Pancreas (tissue), 10 donors: ENCODE measurements at regions not wholly inside any gene's neighbourhood (a gene's known extent, or its start where the extent isn't known, plus 50 kb on each side); places are given as distances from the start of the nearest gene placed in this dataset.
A peak's percentile ranks its signal among the peaks of the same experiment; 100 is the strongest.

ENCODE experiments used
- ATAC-seq, 4 donors: fragments of 200-7000 bp; cut with Tn5 transposase; one replicate each; pipeline versions ENCODE4 v1.8.0 to v1.9.1; 2020; ENCODE audit warnings: mild to moderate bottlenecking in 4 of 4, moderate library complexity in 4 of 4
- DNase-seq, 6 donors: peaks; one replicate each; pipeline ENCODE4 v3.0.0-alpha.2; 2020
- FAIRE-seq: peaks from 2 replicates; lab custom pipeline; 2012; peaks lifted over from hg19 to GRCh38; lab: Jason Lieb, UNC
- H3K27ac ChIP-seq, 4 donors: fragments of 200-600 bp; sonication (generic); 1 replicate in 3 of 4; 2 replicates in 1 of 4; pipeline versions ENCODE4 v1.5.0 to v1.8.0; 2020
- H3K27me3 ChIP-seq, 4 donors: fragments of 200-600 bp; one replicate each; pipeline ENCODE4 v1.8.0; 2021
- H3K36me3 ChIP-seq, 3 donors: fragments of 200-600 bp; sonication (generic) in 1 of 3; one replicate each; pipeline versions ENCODE4 v1.5.0 to v1.8.0; 2020 to 2021
- H3K4me1 ChIP-seq, 3 donors: fragments of 200-600 bp; one replicate each; pipeline ENCODE4 v1.8.0; 2021
- H3K4me3 ChIP-seq, 4 donors: fragments of 200-600 bp; sonication (generic) in 2 of 4; one replicate each; pipeline versions ENCODE4 v1.5.0 to v1.8.0; 2020 to 2021
- H3K9me3 ChIP-seq, 4 donors: fragments of 200-600 bp; one replicate each; pipeline ENCODE4 v1.8.0; 2021
- CTCF ChIP-seq, 4 donors: fragments of 200-600 bp; sonication (generic) in 3 of 4; IDR thresholded peaks; one replicate each; pipeline versions ENCODE4 v1.5.0 to v1.8.0; 2021; ENCODE audit warnings: antibody characterized with exemption in 4 of 4
- WGBS, 2 donors: extraction: QIAGEN DNeasy Blood & Tissue Kit; methylation state at CpG; one replicate each; pipeline ENCODE4 v1.1.7; 2013; 5-methylcytosine and 5-hydroxymethylcytosine counted together
- intact Hi-C, 3 donors: fragments of 100-400 bp; cut with DNase I; formaldehyde crosslinking; loops; one replicate each; pipeline versions ENCODE4 v1.11.1 to v1.14.2; 2022
- donor health status: healthy with polysubstance abuse.
- donor health status: DM: no; HTN: no; CAD: no; lungs with moderate emphysema.
- donor health status: DM: no; HTN: no; CAD: no.
- donor health status: control.
- donor health status: control.
- donor health status: Bipolar disorder and iron deficiency.
- donor health status: DM: yes; HTN: yes; CAD: no.
- donor health status: DM: no; HTN: no; CAD: no.
- donor health status: DM: no; HTN: no; CAD: no.
- donor health status: DM: yes; HTN: yes; CAD: no.

DNA sequence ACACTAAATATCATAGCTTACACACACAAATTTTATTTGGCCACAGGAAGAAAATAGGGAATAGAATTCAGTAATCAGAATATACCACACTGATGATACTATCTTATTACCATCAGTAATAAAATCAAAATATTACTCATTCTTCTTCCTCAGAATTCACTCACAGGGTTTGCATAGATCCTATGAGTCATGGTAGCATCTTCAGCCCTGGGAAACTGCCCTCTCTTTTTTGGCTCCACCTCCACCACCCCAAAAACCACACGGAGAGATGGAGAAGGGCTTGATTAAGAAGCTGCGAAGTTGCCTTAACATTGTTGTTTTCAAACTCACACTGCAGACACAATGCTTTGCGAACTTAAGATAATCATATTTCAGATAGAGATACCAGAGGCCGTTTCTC, 154.1 kb upstream of the AHR start:
- Histone ChIP-seq H3K4me3 (no peak overlapping the region), H3K27me3 (no peaks in the 10 kb centered on the region), H3K27ac (no peak overlapping the region), H3K9me3 (no peaks in the 10 kb centered on the region), H3K4me1 (peaks cover 0 to 19% (median 15%) of the 10 kb centered on the region in 3 donors), H3K36me3 (no peaks in the 10 kb centered on the region)
- no peak for DNase-seq
- ATAC-seq, result peak in 1 of 4 donors; percentile 20
- no peak for TF ChIP-seq CTCF (IDR thresholded peaks at IDR 0.05)
- 30 to 32% methylated on average over 4 of the region's 4 CpGs for WGBS, 2 donors
- no peak for FAIRE-seq
- intact Hi-C loops, result no loop called here

- peaks cover 0 to 19% (median 14%) of the 10 kb centered on the region in 3 donors for H3K4me1 ChIP-seq
- intact Hi-C loops, result no loop called here
- WGBS, 2 donors, result 84% methylated on average over 4 of the region's 4 CpGs
- H3K36me3 ChIP-seq, result no peaks in the 10 kb centered on the region
- no peaks in the 10 kb centered on the region for H3K9me3 ChIP-seq
- no peaks in the 10 kb centered on the region for H3K27me3 ChIP-seq
- no peak overlapping the region for H3K4me3 ChIP-seq
- no peak for FAIRE-seq
- no peak for DNase-seq
- no peak overlapping the region for H3K27ac ChIP-seq
- no peak for TF ChIP-seq CTCF (IDR thresholded peaks at IDR 0.05)
- peak in 1 of 4 donors; percentile 35 for ATAC-seq
Observed at GRCh38 chr7:17146621-17147020, 151.8 kb upstream of the AHR start.

DNA sequence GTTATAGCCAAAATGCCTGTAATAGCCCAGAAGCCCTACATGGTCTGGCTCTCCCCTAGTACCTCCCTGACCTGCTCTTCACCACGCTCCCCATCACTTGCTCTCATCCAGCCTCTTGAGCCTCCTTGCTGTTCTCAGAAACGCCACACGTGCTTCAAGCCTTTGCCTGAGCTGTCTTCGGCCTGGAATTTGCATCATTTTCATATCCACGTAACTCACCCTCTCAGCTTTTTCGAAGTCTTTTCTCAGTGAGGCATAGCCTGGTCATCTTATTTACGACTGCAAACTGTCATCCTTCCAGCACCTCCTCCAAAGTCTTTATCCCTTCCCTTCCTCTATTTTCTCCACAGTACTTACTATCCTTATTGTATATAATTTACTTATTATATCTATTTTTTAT, 151.0 kb upstream of the AHR start:
- Histone ChIP-seq H3K4me3 (no peak overlapping the region), H3K4me1 (peaks cover 0 to 19% (median 14%) of the 10 kb centered on the region in 3 donors), H3K27me3 (no peaks in the 10 kb centered on the region), H3K27ac (no peak overlapping the region), H3K36me3 (no peaks in the 10 kb centered on the region), H3K9me3 (no peaks in the 10 kb centered on the region)
- ATAC-seq, result no peak
- no peak for DNase-seq
- no peak for TF ChIP-seq CTCF (IDR thresholded peaks at IDR 0.05)
- FAIRE-seq, result no peak
- 83 to 90% methylated on average over 7 of the region's 7 CpGs for WGBS, 2 donors
- intact Hi-C loops, result no loop called here

DNA sequence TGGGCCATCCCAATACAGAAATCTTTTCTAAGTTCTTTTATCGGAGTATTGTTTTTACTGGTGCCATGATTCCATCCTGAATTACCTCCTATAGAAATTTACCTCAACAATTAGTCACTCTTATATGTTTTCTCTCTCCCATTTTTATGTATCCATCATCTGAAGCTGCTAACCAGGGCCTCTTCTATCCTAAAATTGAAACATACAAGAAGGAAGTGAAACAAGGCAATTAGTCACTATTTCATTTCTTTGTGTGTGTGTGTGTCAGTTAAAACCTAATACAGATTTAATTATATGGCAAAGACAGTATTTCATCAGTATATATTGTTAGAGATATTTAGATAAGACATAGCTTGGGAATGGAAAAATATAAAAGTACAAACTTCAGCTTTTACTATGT, 148.4 kb upstream of the AHR start:
- ATAC-seq (no peak), FAIRE-seq (no peak), DNase-seq (no peak)
- H3K4me1 ChIP-seq, result no peaks in the 10 kb centered on the region
- TF ChIP-seq CTCF (IDR thresholded peaks at IDR 0.05), result no peak
- no peak overlapping the region for H3K27ac ChIP-seq
- no peaks in the 10 kb centered on the region for H3K9me3 ChIP-seq
- no peaks in the 10 kb centered on the region for H3K36me3 ChIP-seq
- WGBS, 2 donors, result 89 to 91% methylated on average over 1 of the region's 1 CpG
- no peak overlapping the region for H3K4me3 ChIP-seq
- intact Hi-C loops, result no loop called here
- no peaks in the 10 kb centered on the region for H3K27me3 ChIP-seq

DNA sequence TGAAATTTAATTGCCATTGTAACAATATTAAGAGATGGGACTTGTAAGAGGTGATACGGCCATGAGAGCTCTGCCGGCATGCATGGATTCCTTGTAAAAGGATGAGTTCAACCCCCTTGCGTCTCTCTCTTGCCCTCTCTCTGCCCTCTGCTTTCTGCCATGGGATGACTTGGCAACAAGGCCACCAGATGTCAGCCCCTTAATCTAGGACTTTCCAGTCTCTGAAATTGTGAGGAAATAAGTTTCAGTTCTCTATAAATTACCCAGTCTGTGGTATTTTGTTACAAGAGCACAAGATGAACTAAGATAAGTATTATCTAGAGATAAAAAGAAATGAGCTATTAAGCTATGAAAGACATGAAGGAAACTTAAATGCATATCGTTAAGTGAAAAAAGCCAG, 145.7 kb upstream of the AHR start:
- intact Hi-C loops, result no loop called here
- no peak for TF ChIP-seq CTCF (IDR thresholded peaks at IDR 0.05)
- WGBS, 2 donors, result 90% methylated on average over 4 of the region's 4 CpGs
- ATAC-seq (peak in 1 of 4 donors; percentile 51), FAIRE-seq (no peak), DNase-seq (no peak)
- Histone ChIP-seq H3K27ac (no peak overlapping the region), H3K27me3 (no peaks in the 10 kb centered on the region), H3K4me3 (no peak overlapping the region), H3K4me1 (no peaks in the 10 kb centered on the region), H3K9me3 (no peaks in the 10 kb centered on the region), H3K36me3 (no peaks in the 10 kb centered on the region)
